HG03378 (cell line): ENCODE measurements at regions not wholly inside any gene's neighbourhood (a gene's known extent, or its start where the extent isn't known, plus 50 kb on each side); places are given as distances from the start of the nearest gene placed in this dataset.
A peak's percentile ranks its signal among the peaks of the same experiment; 100 is the strongest.
"Not testable (repeated sequence)": the region's sequence is repeated elsewhere in the genome, so short reads cannot be mapped to it uniquely, and the experiment has no call there.

Experiments
- ATAC-seq: cut with Tn5 transposase; IDR thresholded peaks from one replicate; pipeline ENCODE4 v1.9.1; 2021; ENCODE audit warnings: mild to moderate bottlenecking, moderate library complexity; ENCODE audit not compliant: unreplicated experiment

- ATAC-seq = no peak
Measured at GRCh38 chr6:168915855-168916254, 337.8 kb downstream of the THBS2 start.

GRCh38 chr6:168915242-168915641 lies 338.4 kb downstream of the THBS2 start:
- no peak for ATAC-seq

- ATAC-seq = no peak
Measured at GRCh38 chr6:168913866-168914469, 339.7 kb downstream of the THBS2 start.

- not testable (repeated sequence) for ATAC-seq
Measured at GRCh38 chr6:168913231-168913865, 340.3 kb downstream of the THBS2 start.

- ATAC-seq = no peak
Measured at GRCh38 chr6:168909288-168909687, 344.4 kb downstream of the THBS2 start.

GRCh38 chr6:168908887-168909286 lies 344.8 kb downstream of the THBS2 start:
- no peak for ATAC-seq

- no peak for ATAC-seq
Measured at GRCh38 chr6:168908166-168908565, 345.5 kb downstream of the THBS2 start.

GRCh38 chr6:168906391-168906790 lies 347.3 kb downstream of the THBS2 start:
- no peak for ATAC-seq

- ATAC-seq = no peak
Measured at GRCh38 chr6:168905451-168906090, 348.1 kb downstream of the THBS2 start.

GRCh38 chr6:168903613-168904345 lies 349.9 kb downstream of the THBS2 start:
- ATAC-seq = no peak

GRCh38 chr6:168902075-168902474 lies 351.6 kb downstream of the THBS2 start:
- ATAC-seq = no peak

GRCh38 chr6:168901076-168901475 lies 352.6 kb downstream of the THBS2 start:
- ATAC-seq = no peak

GRCh38 chr6:168896321-168896720 lies 357.3 kb downstream of the THBS2 start:
- no peak for ATAC-seq

GRCh38 chr6:168895102-168895812 lies 358.4 kb downstream of the THBS2 start:
- ATAC-seq = peak; percentile 97

- ATAC-seq = no peak
Measured at GRCh38 chr6:168892031-168892430, 361.6 kb downstream of the THBS2 start.

- no peak for ATAC-seq
Measured at GRCh38 chr6:168890981-168891365, 362.7 kb downstream of the THBS2 start.

GRCh38 chr6:168890306-168890980 lies 363.2 kb downstream of the THBS2 start:
- ATAC-seq = no peak

GRCh38 chr6:168888786-168889345 lies 364.8 kb downstream of the THBS2 start:
- ATAC-seq = no peak

- ATAC-seq = no peak
Measured at GRCh38 chr6:168888102-168888501, 365.5 kb downstream of the THBS2 start.

- no peak for ATAC-seq
Measured at GRCh38 chr6:168887621-168888020, 366.0 kb downstream of the THBS2 start.
